ENCODE measurements at regions not wholly inside any gene's neighbourhood (a gene's known extent, or its start where the extent isn't known, plus 50 kb on each side); places are given as distances from the start of the nearest gene placed in this dataset.
"Not testable (repeated sequence)": the region's sequence is repeated elsewhere in the genome, so short reads cannot be mapped to it uniquely, and the experiment has no call there.

DNA sequence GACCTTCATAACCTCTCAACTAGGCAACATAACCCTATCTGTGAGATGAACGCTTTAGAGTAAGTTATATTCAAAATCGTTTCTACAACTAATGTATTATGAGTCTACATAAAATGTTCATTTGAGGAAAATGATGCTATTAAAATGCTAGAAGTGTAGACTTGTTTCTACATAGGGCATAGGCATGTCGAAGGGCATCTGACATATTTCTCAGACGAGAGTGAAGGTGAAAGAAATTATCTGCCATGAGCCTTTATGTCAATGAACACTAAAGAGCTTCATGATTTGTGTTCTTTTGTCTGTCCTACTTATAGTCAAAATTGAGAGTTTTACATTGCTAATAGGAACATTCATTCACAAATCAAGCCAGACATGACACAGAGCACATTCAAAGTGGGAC, 811.8 kb downstream of the RAB28 start:
- DNase-seq, result no peak

DNA sequence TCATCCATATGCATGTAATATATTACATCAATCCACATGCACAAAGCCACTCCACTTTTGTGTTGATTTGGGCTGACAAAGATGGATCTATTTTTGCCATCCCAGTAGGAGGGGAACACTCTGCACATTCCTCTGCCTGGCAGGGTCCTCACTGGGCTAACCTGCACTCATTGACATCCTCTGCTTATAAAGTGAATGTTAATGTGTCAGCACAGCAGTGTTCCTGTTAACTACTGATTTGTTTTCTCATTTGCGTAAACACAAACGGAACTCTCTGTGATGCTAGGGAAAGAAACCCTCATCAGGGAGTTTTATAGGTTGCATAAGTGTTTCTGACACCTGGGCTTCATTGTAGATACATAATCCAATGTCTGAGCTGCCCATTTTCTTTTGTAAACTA, 826.0 kb downstream of the RAB28 start:
- no peak for DNase-seq

DNA sequence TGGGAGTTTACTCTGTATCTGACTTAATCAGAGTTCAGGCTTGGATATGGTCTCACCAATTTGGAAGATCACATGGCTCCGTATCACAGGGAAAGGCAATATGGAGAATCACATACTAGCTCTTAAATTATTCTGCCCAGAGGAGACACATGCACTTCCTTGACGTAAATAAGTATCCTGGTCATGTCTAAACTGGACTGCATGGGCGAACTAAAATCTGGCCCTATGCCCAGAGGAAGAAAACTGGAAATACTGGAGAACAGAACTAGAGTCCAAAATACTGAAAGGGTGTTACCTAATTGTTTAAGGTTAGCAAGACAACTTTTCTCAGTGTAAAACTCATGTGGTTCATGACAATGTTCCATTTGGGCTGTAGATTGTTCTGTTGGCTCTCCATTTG, 832.3 kb downstream of the RAB28 start:
- DNase-seq, result no peak

DNA sequence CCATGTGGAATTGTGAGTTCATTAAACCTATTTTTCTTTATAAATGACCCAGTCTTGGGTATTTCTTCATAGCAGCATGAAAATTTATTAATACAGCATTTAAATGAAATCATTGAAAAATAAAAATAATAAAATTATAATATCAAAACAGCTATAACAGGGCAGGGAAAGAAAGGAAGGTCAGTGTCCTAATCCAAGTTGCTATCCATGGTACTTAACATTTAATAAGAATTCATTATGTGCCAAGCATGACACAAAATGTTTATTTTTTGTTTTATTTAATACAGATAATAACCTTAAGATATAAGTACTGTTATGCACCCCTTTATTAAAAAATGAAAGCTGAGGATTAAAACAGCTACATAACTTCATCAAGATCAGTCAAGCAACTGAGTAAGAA, 838.4 kb downstream of the RAB28 start:
- no peak for DNase-seq

DNA sequence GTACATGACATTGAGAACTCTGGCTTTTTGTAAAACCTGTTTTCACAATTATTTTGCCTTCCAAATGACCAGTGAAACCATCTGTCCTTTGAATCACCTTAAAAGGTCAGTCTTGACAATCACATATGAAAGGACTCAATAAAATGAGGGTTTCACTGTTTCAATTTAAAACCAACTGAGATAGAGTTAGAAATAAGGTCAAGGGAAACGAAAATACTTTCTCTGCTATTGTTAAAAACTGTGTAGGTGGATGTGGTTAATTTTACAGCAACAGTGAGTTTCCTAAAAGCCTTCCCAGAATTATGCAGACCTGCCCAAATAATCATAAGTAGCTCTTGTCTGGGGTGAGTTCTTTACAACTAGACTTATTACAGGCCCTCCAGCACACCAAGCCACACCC, 839.9 kb downstream of the RAB28 start:
- no peak for DNase-seq

DNA sequence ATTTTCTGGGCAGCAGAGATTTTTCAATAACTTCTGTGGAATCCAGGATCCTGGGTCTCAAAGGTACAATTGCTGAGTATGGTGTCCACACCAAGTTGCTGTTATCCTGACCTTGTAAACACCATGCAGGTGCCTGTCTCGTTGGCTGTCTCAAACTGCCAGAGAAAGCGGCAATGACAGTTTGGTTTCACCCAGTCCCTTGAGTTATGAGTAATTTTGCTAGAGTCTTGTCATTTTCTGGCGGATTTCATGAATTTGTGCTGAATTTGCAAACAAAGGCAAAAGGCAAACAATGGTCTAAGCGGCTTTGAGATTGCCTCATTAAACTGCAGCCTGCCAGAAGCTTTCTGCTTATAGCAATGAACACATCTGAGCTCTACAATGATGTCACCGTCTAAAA, 847.9 kb downstream of the RAB28 start:
- DNase-seq, result no peak

DNA sequence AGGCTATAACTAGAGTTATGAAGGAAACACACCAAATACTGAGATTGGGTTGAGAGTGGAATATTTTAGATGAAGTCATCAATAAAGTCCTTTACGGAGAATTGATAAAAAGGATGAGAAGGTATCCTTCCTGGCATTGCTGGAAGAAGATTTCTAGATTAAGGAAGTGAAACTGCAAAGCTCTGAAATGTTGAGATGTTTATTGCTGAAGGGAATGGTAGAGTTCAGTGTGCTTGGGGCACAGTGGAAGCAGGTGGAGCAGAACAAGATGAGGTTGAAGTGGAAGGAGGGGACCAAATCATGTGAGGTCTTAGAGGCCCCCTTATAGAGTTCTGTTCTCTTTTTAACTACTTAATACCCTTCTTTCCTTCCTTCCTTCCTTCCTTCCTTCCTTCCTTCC, 848.5 kb downstream of the RAB28 start:
- DNase-seq, result peak; percentile 32

DNA sequence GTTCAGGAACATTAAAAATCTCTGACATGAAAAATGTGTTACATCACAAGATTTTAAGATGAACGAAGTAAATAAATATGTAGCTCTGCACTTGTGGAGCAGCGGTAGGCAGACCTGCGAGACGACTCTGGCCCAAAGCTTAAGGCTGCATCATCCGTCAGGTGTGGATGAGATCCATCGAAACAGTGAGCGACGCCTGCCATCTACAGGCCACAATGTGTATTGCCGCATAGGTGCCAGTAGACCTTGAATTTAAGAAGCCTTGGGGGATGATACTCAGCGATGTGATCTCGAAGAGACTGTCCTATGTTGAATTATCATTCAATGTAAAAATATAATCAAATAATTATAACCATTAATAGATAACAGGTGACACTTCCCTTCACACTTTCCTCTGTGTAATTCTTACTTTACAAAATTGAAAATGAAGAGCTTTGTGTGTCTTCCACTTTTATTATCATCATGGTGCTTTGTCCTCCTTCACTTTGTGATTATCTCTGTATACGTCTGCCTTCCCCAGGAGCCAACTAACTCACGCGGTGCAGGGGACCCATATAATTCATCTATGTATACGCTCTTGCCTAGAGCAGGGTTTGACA, 851.0 kb downstream of the RAB28 start:
- peak; percentile 36 for DNase-seq

DNA sequence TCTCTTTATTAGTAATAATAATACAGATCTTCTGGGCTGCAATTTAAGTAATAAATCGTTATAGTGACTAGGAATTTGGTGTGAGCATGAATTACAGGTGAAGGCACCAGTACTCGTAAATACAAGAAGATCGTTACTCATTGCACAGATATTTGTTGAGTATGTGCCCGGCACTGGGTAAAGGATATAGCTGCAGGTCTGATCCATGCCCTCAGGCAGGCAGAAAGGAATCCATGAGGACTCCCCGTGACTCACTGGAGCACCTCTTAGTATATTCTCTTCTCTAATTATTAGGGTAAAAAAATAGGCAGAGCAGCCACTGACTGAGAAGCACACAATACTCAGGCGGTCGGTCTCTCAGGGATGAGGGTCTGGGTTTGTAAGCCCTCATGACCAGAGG, 868.3 kb downstream of the RAB28 start:
- no peak for DNase-seq

DNA sequence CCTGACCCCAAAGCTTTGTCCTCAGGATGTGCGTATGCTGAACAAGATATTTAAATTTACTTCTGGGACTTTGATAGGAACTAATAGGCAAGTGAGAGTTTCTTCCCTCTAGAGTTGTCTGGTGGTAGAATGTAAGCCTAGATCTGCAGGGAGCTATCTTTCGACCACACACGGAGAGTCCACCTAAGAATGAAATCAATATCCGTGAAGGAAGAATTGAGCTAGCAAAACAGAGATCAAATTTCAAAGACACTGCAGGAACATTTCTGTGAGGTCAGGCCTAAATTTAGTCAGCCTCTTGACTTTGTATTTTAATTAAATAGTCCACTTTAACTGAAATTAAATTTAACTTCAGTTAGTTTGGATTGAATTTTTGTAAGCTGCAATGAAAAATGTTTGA, 871.3 kb downstream of the RAB28 start:
- DNase-seq, result no peak

DNA sequence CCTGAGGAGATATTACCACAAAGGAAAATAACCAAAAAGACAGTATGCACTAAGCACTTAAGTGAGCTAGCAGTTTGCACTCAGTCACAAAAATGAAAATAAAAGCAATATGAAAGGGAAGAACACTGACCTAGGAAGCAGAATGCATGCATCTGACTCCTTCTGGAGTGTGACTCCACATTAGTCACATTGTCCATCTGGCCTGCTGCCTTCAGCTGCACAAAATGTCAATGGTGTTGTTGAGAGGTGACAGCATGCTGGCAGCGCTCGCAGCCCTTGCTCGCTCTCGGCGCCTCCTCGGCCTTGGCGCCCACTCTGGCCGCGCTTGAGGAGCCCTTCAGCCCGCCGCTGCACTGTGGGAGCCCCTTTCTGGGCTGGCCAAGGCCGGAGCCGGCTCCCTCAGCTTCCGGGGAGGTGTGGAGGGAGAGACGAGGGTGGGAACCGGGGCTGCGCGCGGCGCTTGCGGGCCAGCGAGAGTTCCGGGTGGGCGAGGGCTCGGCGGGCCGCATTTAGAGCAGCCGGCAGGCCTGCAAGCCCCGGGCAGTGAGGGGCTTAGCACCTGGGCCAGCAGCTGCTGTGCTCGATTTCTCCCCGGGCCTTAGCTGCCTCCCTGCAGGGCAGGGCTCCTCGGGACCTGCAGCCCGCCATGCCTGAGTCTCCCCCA, 874.8 kb downstream of the RAB28 start:
- not testable (repeated sequence) for DNase-seq

DNA sequence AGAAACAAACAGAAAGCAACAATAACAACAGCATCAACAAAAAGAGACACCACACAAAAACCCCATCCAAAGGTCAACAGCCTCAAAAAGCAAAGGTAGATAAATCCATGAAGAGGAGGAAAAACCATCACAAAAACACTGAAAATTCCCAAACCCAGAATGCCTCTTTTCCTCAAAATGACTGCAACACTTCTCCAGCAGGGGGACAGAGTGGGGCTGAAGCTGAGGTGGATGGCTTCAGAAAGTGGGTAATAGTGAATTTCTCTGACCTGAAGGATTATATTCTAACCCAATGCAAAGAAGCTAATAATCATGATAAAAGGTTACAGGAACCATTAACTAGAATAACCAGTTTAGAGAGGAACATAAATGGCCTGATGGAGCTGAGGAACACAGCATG, 888.2 kb downstream of the RAB28 start:
- no peak for DNase-seq

DNA sequence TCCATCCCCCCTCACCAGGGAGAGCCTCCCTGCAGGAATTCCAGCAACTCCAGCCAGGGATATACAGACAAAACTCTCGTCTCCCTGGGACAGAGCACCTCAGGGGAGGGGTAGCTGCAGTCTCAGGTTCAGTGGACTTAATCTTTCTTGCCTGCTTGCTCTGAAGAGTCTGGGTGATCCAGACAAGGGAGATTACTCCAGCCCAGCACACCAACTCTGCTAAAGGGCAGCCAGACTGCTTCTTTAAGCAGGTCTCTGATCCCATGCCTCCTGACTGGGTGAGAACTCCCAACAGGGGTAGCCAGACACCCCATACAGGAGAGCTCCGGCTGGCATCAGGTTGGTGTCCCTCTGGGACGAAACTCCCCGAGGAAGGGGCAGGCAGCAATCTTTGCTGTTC, 888.7 kb downstream of the RAB28 start:
- DNase-seq, result no peak

DNA sequence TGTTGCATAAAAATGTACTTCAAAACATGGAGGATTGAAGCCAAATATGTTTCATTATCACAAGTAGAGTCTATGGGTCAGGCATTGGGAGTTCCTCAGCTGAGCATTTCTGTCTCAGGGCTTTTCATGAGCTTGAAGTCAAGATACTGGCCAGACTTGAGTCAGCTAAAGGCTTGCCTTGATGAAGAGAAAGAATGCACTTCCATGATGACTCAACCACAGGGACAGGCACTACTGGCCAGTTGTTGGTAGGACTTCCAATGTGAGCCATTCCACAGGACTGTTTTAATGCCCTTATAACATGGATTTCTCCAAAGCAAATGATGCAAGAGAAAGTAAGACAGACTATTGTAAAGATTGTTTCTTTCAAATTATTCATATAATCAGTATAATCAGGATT, 895.6 kb downstream of the RAB28 start:
- DNase-seq, result no peak

DNA sequence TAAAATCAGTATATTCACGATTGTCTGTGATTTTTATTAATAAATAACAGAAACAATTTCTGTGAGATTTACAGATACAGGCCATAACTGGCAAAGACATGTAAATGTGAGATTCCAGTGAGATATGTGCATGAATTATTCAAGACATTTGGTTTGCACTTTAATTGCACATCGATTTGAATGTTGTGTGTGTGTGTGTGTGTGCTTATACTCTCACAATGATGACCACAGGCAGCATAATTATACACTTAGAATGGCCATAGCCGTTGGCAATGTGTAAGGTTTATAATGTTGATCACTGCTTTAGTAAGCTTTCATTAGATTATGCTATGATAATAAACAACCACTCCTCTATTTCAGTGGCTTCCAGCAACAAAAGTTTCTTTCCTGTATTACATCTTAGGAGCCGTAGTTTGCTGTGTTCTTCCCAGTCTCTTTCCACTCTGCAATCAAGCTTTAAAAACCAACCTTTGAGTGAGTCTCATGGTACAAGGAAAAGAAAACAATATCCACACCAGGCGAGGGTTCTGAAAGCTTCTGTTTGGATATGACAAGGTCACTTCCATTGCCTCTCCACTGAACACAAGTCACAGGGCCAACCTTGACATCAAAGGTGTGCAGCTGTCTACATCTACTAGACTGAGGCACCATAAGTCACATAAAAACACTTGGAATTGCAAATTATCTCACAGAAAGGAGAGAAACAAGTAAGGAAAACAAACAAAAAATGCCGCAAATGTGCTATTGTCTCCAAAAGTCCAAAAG, 897.7 kb downstream of the RAB28 start:
- no peak for DNase-seq

DNA sequence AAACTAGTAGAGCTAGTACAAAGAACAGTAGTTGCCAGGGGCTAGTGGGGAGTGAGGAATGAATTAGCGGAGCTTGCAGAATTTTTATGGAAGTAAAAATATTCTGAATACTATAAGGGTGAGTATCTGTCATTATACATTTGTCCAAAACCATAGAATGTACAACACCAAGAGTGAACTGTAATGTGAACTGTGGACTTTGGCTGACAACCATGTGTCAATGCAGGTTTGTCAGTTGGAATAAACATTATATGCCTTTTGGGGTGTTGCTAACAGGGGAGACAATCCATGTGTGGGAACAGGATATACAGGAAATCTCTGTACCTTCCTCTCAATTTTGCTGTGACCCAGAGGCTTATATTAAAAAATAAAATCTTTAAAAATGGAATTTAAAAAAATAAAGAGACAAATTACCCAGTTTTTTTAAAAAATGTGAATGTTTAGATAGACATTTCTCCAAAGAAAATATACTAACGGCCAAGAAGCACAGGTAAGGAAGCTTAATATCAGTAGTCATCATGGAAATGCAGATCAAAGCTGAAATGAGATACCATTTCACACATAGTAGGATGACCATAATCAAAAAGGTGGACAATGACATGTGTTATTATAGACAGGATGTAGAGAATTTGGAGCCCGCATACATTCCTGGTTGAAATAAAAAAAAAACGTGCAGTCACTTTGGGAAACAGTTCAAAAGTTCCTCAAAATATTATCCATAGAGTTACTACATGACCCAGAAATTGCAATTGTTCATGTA, 899.8 kb downstream of the RAB28 start:
- DNase-seq, result no peak

DNA sequence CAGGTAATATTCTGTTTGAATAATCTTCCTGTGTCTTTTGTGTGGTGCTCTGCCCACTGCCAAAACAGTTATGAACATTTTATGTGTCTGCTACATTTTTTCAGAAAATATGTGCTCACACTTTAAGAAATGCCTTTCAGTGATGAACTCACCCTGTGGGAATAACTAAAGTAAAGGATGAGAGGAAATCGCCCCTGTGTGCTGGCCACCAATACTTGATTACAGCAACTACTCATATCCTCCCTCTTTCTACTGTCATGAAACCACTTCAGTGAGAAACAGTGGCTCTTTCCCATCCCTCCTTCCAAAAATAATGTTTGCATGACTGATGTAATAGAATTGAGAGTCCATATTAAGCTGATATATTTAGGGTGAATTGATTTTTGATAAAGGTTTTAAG, 900.9 kb downstream of the RAB28 start:
- no peak for DNase-seq

DNA sequence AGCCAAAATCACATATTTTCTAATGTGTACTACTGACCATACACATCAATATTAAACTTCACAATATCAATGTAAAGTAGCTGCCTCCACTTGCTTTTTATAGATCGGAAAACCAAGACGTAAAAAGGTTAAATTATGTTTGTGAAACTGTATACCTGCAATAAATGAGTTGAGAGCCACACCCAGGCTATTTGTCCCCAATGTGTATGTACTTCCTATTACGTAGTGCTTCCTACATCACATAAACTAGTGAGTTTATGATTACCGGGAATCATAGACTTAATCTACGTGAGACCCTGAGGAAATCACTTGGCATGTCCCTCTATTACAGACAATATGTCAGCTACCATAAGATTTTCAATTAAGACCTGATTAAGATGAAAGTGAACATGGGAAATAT, 903.4 kb downstream of the RAB28 start:
- no peak for DNase-seq

DNA sequence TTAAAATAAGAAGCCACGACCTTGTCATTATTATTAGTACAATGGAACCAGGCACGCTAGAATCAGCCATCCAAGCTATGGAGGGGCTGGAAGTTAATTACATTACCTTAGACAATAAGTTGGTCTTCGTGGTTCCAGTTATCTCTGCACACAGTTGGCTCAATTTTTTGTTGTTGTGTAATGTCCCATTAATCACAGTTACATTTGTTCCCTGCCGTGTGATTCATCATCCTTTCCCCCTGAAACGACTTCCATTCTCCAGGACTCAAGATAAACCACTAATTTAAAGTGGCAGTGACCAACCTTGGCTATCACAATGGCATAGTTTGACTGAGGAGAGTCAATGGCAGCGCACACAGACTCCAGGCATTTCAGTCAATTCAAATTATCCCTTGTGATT, 905.0 kb downstream of the RAB28 start:
- DNase-seq, result no peak

DNA sequence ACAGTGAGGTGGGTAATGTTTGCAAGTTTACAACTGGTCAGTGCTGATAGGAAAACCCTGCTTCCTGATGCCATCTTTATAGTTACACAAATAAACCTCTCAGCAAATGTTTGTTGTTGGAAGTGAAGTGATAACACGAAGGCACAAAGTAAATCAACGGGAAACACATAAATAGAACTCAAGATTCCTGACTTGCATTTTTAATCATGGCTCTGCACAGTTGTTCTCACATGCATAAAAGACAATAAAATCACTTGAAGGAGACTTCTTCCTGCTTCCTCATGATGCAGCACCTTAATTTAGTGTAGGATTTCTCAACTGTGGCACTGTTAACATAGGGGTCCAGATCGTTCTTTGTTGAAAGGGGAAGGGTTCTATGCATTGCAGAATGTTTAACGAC, 907.7 kb downstream of the RAB28 start:
- DNase-seq, result no peak

DNA sequence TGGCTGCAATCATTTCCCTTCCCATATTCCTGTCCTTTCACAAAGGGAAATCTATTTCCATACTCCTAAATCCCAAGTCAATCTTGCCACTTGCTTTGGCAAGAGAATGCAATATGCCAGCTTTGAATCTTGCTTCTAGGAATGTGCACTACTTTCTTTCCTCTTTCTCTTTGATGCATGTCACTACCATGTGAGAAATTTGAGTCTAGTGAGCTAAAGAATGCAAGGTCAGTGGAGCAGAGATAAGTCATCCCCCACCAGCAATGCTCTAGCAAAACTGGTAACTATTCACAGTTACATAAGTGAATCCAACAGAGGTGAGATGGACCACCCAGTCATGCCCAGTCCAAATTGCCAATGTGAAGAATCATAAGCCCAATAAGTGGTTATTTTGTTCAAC, 910.4 kb downstream of the RAB28 start:
- DNase-seq, result no peak

DNA sequence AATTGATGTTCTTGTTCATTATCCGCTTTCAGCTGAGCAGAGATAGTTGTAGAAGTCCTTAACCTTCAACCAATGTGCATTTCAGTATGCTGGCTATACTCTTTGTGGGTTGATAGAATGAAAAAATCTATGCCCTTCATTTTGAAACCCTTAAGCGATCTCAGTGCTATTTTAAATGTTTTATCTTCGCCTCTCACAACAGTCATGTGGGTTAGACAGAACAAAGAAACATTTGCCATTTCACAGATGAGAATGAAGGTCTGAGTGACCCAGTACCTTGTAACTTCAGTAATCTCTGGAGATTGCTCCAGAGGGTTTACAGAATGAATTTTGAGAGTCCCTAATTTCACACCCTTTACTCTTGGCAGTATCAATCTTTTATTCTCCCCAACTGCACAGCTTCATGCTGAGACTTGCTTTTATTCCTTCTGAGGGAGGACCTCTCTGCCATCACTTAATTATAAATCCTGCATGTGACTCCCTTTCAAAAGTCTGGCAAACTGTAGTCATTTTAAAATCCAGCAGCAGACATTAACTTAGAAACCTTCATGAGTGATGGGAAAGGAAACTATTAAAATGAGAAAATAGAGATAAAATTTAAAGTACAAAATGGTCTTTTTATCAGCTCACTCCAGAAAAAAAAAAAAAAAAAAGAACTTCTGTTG, 921.5 kb downstream of the RAB28 start:
- DNase-seq, result no peak

DNA sequence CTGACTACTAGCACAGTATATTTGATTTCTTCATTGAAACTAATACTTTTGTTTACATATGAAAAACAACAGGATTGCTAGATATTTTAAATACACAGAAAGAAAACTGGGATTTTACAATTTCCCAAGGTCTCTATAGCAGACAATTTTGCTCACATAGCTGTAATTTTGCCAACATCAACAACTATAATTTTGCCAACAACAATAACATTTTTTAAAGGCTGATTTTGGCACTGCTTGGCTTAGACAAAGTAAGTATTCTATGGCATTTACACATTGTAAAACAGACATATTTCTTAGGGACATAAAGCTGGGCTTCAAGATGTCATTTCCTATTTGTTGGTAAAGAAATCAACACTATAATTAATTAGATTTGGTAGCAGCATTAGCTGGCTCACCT, 922.1 kb downstream of the RAB28 start:
- DNase-seq, result no peak
